Uterus (tissue), 3 donors: ENCODE measurements at regions not wholly inside any gene's neighbourhood (a gene's known extent, or its start where the extent isn't known, plus 50 kb on each side); places are given as distances from the start of the nearest gene placed in this dataset.

Experiments
- DNase-seq, 2 donors: peaks; one replicate each; pipeline ENCODE4 v3.0.0-alpha.2; 2019 to 2020
- H3K27ac ChIP-seq, 2 donors: fragments of 200-600 bp; sonication (generic); 1 replicate in 1 of 2; 2 replicates in 1 of 2; pipeline ENCODE4 v1.5.1; 2016 to 2018
- H3K27me3 ChIP-seq, 2 donors: fragments of 200-600 bp; sonication (generic); one replicate each; pipeline ENCODE4 v1.5.1; 2018 to 2019; ENCODE audit warnings: control low read depth in 1 of 2
- H3K36me3 ChIP-seq, 2 donors: fragments of 200-600 bp; sonication (generic); one replicate each; pipeline ENCODE4 v1.5.1; 2019; ENCODE audit warnings: control low read depth in 1 of 2
- H3K4me1 ChIP-seq, 2 donors: fragments of 200-600 bp; sonication (generic); one replicate each; pipeline ENCODE4 v1.5.1; 2018 to 2019; ENCODE audit warnings: control low read depth in 1 of 2
- H3K4me3 ChIP-seq, 2 donors: fragments of 200-600 bp; sonication (generic); 1 replicate in 1 of 2; 2 replicates in 1 of 2; pipeline ENCODE4 v1.5.1; 2018 to 2019; ENCODE audit warnings: mild to moderate bottlenecking in 1 of 2
- H3K9me3 ChIP-seq, 2 donors: fragments of 200-600 bp; sonication (generic); one replicate each; pipeline ENCODE4 v1.5.1; 2019; ENCODE audit warnings: control low read depth in 1 of 2
- CTCF ChIP-seq, 4 experiments: fragments of 200-600 bp in 2 of 4; fragments of 450-650 bp in 2 of 4; sonication (generic) in 2 of 4; IDR thresholded peaks; one replicate each; pipeline ENCODE4 v1.5.1; 2016 to 2019; ENCODE audit warnings: antibody characterized with exemption in 4 of 4, mild to moderate bottlenecking in 2 of 4, moderate library complexity in 1 of 4
- POLR2A ChIP-seq, 2 donors: fragments of 450-650 bp; IDR thresholded peaks; one replicate each; pipeline ENCODE4 v1.6.1; 2016; ENCODE audit warnings: antibody characterized with exemption in 2 of 2, mild to moderate bottlenecking in 1 of 2, moderate library complexity in 1 of 2
- intact Hi-C: fragments of 100-400 bp; cut with DNase I; formaldehyde crosslinking; loops from one replicate; pipeline ENCODE4 v1.15.1; 2023; ENCODE audit warnings: low total_unique reads
- donor health status: DM: yes; HTN: yes; CAD: no.

DNA sequence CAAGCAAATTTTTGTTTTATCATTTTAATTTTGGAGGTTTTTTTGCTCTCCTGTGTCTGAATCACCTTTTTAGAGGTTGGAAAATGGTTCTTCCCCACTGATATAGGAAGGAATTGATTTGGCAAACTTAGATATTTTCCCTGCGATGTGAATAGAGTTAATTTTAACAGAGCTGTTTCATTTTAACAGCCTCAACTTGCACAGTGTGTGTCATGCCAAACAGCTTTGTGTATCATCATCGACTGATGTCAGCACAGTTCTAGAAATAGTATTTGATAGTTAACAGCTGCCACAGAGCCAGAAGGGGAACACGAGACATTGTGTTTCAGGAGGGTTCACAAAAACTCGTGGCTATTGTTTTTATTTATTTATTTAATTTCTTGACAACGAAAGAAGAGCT lies 243.1 kb upstream of the FOXN3 start:
- intact Hi-C loops: no loop called here
- H3K36me3 ChIP-seq: no peaks in the 10 kb centered on the region
- TF ChIP-seq POLR2A (IDR thresholded peaks at IDR 0.05) (no peak), CTCF (IDR thresholded peaks at IDR 0.05) (no peak)
- H3K4me3 ChIP-seq: no peak overlapping the region
- H3K27ac ChIP-seq: peak overlapping the region; percentile 21 to 59
- no peaks in the 10 kb centered on the region for H3K4me1 ChIP-seq
- H3K9me3 ChIP-seq: no peaks in the 10 kb centered on the region
- DNase-seq: peak; percentile 18 to 21
- H3K27me3 ChIP-seq: no peaks in the 10 kb centered on the region

- no peak overlapping the region for H3K4me3 ChIP-seq
Measured at GRCh38 chr14:89658977-89659670, 242.1 kb upstream of the FOXN3 start.

GRCh38 chr14:89657014-89657413 lies 240.0 kb upstream of the FOXN3 start:
- no peak for DNase-seq
- Histone ChIP-seq H3K9me3 (no peaks in the 10 kb centered on the region), H3K27me3 (no peaks in the 10 kb centered on the region), H3K4me1 (no peaks in the 10 kb centered on the region), H3K4me3 (no peak overlapping the region), H3K36me3 (no peaks in the 10 kb centered on the region), H3K27ac (no peak overlapping the region)
- intact Hi-C loops: no loop called here
- TF ChIP-seq POLR2A (IDR thresholded peaks at IDR 0.05) (no peak), CTCF (IDR thresholded peaks at IDR 0.05) (no peak)

More at GRCh38 chr14:89658977-89659670, 242.1 kb upstream of the FOXN3 start:
- TF ChIP-seq POLR2A (IDR thresholded peaks at IDR 0.05) (no peak), CTCF (IDR thresholded peaks at IDR 0.05) (no peak)
- H3K4me1 ChIP-seq: no peaks in the 10 kb centered on the region
- H3K9me3 ChIP-seq: no peaks in the 10 kb centered on the region
- DNase-seq: no peak
- no peaks in the 10 kb centered on the region for H3K27me3 ChIP-seq
- H3K27ac ChIP-seq: peak overlapping the region in 1 of 2 donors; percentile 2
- H3K36me3 ChIP-seq: no peaks in the 10 kb centered on the region
- intact Hi-C loops: no loop called here

GRCh38 chr14:89654998-89655397 lies 238.0 kb upstream of the FOXN3 start:
- intact Hi-C loops: no loop called here
- H3K27ac ChIP-seq: no peak overlapping the region
- no peak for DNase-seq
- H3K4me1 ChIP-seq: no peaks in the 10 kb centered on the region
- no peak for TF ChIP-seq POLR2A (IDR thresholded peaks at IDR 0.05)
- TF ChIP-seq CTCF (IDR thresholded peaks at IDR 0.05): no peak
- no peaks in the 10 kb centered on the region for H3K9me3 ChIP-seq
- no peak overlapping the region for H3K4me3 ChIP-seq
- no peaks in the 10 kb centered on the region for H3K27me3 ChIP-seq
- H3K36me3 ChIP-seq: no peaks in the 10 kb centered on the region

DNA sequence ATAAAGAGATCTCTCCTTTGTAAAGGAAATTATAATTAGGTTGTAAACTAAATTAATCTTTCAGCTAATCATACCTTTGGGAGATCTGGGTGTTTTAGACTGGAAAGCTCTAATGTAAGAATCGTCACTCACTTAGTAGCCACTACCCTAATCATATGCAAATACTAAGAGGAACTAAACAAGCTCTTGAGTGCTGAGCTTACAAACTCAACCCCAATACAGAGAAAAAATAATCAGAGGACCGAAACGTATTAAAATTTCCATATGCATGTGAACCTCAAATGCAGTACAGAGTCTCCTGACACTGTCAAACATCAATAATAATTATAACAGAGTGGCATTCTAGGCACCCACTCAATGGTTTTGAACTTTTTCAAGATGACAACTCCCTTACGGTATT lies 235.3 kb upstream of the FOXN3 start:
- DNase-seq: no peak
- no peak for TF ChIP-seq CTCF (IDR thresholded peaks at IDR 0.05)
- TF ChIP-seq POLR2A (IDR thresholded peaks at IDR 0.05): no peak
- Histone ChIP-seq H3K27me3 (no peaks in the 10 kb centered on the region), H3K4me3 (no peak overlapping the region), H3K9me3 (no peaks in the 10 kb centered on the region), H3K36me3 (no peaks in the 10 kb centered on the region), H3K4me1 (no peaks in the 10 kb centered on the region), H3K27ac (no peak overlapping the region)
- intact Hi-C loops: no loop called here
